ENCODE measurements at regions not wholly inside any gene's neighbourhood (a gene's known extent, or its start where the extent isn't known, plus 50 kb on each side); places are given as distances from the start of the nearest gene placed in this dataset.

DNA sequence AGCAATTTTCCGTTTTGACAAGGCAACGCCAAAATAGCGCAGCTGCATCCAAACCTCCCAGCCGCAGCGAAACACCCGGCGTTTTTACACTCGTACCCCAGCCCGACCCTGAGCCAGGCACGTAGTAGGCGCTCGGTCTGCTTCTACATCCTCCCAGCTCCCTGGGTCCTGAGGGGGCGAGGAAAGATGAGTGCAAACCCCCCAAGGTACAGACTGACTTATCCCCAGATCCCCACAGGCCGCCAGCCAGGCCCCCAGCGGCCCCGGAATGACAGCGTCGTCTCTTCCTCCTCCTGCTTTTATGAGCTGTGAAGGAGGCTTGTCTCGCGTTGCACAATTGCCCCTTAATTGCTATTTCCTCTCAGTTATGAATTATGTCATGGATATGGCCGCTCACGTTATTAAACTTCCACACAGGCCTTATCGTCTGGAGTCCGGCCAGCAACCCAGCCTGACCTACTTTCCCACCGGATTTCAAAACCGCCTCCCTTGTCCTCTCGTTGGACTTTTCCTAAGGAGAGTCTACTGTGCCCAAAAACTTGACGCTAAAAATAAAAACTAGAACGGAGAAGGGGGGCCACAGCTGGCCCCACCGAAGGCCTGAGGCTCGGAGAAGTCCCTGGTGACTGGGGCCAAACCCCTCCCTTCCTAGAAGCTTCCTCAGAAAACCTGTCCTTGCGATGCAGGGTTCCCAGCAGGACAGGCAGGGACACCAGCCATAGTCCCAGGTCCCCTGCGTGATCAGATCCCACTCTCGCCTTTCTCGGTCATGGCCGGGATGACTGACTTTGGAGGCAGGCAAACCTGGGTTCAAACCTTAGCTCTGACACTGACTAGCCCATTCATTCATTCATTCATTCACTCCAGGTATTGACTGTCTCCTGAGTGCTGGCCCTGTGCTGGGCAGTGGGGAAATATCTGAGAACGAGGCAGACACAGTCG is 130.9 kb upstream of the PTPN1 start:
- DNase-seq = peak; percentile 78

GRCh38 chr20:50379991-50380696 is 130.0 kb upstream of the PTPN1 start:
- no peak for DNase-seq

DNA sequence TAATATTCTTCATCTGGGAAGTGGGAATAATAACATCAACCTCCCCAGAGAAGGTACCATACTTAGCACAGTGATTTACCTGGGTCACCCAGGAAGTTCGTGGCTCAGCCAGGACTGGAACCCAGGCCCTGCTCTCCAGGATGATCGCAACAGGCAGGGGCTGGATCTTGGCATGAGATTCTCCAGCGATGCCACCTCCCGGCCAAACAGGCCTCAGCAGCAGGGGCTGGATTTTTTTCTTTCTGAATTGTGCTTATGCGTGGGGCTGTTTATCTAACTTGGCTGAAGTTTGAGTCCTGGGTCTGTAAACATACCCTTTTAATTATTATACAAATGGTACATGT is 129.5 kb upstream of the PTPN1 start:
- DNase-seq = no peak

DNA sequence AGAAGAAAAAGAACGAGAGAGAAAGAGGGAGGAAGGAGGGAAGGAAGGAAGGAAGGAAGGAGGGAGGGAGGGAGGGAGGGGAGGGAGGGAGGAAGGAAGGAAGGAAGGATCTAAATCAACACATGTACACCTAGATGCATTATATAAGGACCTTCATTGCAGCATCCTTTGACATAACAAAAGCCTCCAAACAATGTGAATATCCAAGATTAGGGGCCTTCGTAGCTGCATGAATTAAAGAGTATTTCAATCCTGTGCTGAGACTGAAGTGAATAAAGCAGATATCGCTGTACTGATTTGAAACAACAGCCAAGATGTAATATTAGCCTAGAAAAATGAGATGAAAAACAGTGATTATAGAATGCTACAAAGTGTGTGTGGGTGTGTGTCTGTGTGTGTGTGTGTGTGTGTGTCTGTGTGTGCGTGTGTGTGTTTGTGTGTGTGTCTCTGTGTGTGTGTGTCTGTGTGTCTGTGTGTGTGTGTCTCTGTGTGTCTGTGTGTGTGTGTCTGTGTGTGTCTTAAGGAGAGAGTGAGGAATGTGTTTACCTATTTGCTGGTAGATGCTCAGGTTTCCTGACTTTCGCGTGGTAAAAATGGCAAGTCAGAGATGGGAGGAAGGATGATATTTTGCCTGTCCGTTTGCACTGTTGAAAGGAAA is 129.0 kb upstream of the PTPN1 start:
- DNase-seq = no peak

DNA sequence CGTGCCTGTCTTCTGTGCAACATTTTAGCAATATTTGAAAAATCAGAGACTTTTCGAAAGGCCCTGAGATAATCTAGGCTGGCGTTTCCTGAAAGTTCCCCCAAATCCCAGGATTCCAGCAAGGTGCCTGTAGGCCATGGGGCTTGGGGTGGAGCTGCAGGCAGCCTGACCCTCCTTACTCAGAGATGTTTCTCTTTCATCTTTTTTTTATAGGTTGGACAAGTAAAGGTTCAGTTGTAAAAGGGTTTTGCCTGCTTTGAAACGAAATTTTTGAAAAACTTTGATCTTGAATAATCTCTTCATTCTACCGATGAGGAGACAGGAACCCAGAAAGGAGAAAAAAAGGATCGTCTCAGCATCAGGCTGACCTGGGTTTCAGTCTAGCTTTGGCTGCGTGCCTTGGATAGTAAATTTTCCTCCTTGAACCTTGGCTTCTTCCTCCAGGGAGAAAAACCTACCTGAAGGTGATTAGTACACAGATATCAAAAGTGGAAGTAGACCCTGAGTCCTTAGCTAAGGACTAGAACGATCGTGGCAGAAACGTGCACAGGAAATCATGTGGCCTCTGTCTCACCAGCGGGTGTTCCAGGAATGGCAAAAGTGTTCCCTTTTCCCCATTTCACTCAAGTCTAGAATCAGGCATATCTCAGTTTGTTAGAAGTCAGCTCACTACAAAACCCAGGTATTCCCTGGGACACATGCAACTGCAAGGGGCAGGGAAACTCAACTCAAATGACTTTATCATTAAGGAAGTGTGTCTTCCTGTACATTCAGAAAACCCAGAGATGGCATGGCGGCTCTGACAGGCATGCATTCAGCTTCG is 128.2 kb upstream of the PTPN1 start:
- no peak for DNase-seq

- no peak for DNase-seq
These were observed 124.2 kb upstream of the PTPN1 start for GRCh38 chr20:50385733-50386640.

DNA sequence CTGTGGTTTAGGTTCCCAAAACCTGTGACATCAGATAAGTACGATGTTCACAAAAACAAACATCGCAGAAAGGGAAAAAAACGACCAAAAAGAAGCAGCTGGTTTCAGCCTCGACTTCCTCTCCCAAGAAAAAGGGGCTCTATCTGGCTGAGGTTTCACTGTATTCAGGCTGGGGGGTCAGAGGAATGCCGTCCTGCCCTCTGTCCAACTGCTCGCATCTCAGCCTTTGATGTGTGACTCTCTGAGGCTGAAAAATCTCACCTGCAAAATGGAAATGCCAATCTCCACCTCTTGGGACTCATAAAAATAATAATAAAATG is 123.6 kb upstream of the PTPN1 start:
- DNase-seq = no peak

- DNase-seq = no peak
These were observed 122.8 kb upstream of the PTPN1 start for GRCh38 chr20:50387218-50387995.

- no peak for DNase-seq
These were observed 122.2 kb upstream of the PTPN1 start for GRCh38 chr20:50387996-50388332.

DNA sequence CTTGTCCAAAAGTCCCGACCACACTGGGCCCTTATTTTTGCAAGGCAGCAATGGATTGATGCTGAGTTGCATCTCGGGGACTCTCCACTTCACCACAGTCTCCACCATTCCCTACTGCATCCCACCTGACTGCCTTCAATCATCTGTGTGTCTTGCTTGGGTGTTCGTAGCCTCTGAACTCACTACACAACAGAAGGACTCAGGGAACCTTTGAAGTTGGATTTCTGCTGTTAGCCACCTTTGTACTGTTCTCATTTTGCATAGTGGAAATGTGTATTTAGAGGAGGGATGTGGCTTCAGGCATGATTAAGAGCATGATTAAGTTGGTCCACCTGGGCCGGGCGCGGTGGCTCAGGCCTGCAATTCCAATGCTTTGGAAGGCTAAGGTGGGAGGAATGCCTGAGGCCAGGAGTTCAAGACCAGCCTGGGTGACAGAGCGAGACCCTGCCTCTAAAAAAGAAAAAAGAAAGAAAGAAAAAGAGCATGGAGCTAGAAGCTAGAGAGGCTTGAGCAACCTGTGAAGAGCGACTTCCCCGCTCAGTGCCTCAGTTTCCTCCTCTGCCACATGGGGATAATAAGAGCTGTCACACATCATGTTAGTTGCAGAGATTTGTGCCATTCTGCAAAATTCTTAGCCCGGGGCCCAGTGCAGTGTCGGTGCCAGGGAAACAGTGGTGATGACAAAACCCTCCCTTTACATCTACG is 121.3 kb upstream of the PTPN1 start:
- DNase-seq = no peak

GRCh38 chr20:50389438-50389807 is 120.8 kb upstream of the PTPN1 start:
- DNase-seq = no peak

DNA sequence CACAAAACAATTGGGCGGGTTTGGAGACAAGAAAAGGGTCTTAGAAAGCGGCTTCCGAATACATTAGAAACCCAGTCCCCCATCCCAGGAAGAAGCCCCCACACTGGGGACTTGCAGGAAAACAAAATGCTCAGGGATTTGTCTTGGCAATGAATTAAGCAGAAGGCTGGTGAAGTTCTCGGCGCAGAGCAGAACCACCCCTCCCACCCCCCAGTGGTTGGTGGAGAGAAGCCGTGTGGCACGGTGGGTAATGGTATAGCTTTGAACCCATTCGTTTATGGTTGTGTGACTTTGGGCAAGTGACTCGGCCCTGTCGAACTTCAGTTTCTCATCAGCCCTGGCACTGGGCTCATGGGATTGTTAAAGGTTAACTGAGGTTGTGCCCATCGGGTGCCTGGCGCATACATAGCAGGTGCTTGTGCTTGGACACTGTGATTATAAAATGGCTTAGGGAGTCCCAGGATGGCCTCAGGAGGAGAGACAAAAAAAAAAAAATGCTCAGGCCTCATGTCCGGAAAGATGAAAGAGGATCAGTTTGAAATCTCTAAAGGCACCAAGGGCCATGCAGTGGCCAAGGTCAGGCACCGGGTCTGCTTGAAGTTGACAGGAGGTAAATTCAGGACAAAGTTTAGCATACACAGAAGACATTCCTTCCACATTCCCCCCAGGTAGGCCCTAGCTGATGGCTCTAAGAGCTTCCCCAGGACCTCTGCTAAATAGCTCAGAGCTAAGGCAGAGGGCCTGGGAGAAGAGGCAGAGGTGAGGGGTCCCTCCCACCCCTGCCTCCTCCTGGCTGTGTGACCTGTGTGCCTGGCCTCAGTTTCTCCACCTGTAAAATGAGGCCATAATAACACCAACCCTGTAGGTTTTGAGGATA is 120.1 kb upstream of the PTPN1 start:
- no peak for DNase-seq

DNA sequence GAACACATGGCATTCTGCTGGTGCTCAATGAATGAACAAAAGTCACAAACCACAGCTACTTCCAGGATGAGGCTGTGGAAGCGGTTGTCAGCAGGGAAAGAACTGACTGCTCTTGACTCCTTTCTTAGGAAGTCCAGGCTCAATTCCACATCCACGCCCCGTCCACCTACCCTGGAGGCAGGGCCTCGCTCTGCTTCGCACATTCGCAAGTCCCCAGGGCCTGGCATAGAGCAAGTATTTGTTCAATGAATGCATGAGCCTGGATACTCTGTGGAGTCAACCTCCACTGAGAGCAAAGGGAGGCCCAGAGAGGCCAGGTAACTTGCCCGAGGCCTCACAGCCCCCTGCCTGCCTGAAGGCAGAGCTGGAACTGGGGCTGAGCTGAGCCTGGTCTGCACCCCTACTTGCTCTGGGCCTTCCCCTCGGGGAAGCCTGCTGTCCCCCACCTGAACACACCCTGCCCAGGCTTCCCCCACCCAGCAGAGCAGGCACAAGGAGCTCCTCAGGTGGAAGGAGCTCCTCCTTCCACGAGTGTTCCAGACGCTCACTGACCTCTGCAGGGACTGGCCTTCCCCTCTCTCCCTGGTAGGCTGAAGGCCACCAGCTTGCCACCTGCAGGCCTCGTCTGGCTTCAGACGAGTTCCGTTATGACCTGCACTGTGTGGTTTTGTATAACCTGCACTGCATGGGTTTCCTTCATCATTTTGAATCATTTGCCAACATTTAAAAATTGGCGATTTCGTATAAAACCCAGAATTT is 119.3 kb upstream of the PTPN1 start:
- no peak for DNase-seq

- DNase-seq = no peak
These were observed 118.6 kb upstream of the PTPN1 start for GRCh38 chr20:50391444-50392137.

- no peak for DNase-seq
These were observed 117.9 kb upstream of the PTPN1 start for GRCh38 chr20:50392138-50392866.

GRCh38 chr20:50393242-50393641 is 116.9 kb upstream of the PTPN1 start:
- no peak for DNase-seq

DNA sequence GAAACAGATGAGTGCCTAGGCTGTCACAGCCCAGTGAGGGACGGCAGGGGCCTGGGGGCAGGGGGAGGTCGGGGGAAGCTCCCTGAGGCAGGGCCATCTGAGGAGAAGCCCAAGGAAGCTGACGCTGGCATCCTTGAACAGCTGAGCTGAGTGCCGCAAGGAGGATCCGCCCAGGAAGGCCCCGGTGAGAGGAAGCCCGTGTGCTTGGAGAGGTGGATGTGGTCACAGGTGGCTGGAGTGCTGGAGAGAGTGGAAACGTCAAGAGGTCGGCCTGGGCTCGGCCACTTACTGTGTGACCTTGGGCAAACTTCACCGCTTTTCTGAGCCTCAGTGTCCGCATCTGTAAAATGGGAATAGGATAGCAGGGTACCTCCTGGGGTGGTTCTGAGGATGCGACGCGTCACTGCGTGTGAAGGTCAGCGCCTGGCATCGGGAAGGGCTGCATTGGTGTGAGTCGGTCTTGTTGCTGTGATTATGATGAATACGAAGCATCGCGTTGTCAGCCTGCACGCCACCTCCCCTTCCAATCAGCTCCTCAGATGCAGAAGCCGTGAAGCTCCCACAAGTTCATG is 116.1 kb upstream of the PTPN1 start:
- DNase-seq = no peak

Measured in femur (tissue), 1 donor.